H9 (cell line): ENCODE measurements at regions not wholly inside any gene's neighbourhood (a gene's known extent, or its start where the extent isn't known, plus 50 kb on each side); places are given as distances from the start of the nearest gene placed in this dataset.

Experiments used
- DNase-seq: peaks from one replicate; pipeline ENCODE4 v3.0.0-alpha.2; 2017
- H2AFZ ChIP-seq: one replicate; pipeline ENCODE4 v1.6.1; 2013; ENCODE audit warnings: mild to moderate bottlenecking, low read length, control low read depth, moderate library complexity
- H2AK5ac ChIP-seq: 2 replicates; pipeline ENCODE4 v1.6.1; 2013; ENCODE audit warnings: low read length, control low read depth, mixed read lengths; ENCODE audit not compliant: insufficient read length
- H2BK120ac ChIP-seq: one replicate; pipeline ENCODE4 v1.6.1; 2013; ENCODE audit warnings: low read depth, mild to moderate bottlenecking, low read length, control low read depth, inconsistent platforms; ENCODE audit not compliant: poor library complexity, severe bottlenecking
- H2BK12ac ChIP-seq: 2 replicates; pipeline ENCODE4 v1.6.1; 2013; ENCODE audit warnings: low read length, control low read depth, mixed read lengths, low read depth; ENCODE audit not compliant: insufficient read length
- H2BK15ac ChIP-seq: 2 replicates; pipeline ENCODE4 v1.6.1; 2013; ENCODE audit warnings: low read depth, low read length, control low read depth
- H2BK20ac ChIP-seq: one replicate; pipeline ENCODE4 v1.6.1; 2013; ENCODE audit warnings: low read depth, mild to moderate bottlenecking, low read length, control low read depth, inconsistent platforms; ENCODE audit not compliant: poor library complexity, severe bottlenecking
- H2BK5ac ChIP-seq: 2 replicates; pipeline ENCODE4 v1.6.1; 2013; ENCODE audit warnings: low read length, control low read depth, mixed read lengths; ENCODE audit not compliant: insufficient read length
- H3K14ac ChIP-seq: 2 replicates; pipeline ENCODE4 v1.6.1; 2013; ENCODE audit warnings: low read length, control low read depth; ENCODE audit not compliant: insufficient read depth
- H3K18ac ChIP-seq: 2 replicates; pipeline ENCODE4 v1.6.1; 2013; ENCODE audit warnings: low read depth, mild to moderate bottlenecking, mixed read lengths, low read length, control low read depth; ENCODE audit not compliant: insufficient read length
- H3K23ac ChIP-seq: 2 replicates; pipeline ENCODE4 v1.6.1; 2013; ENCODE audit warnings: low read length, control low read depth, mixed read lengths, low read depth; ENCODE audit not compliant: insufficient read length
- H3K23me2 ChIP-seq: 2 replicates; pipeline ENCODE4 v1.6.1; 2013; ENCODE audit warnings: low read depth, mild to moderate bottlenecking, mixed read lengths, low read length, control low read depth; ENCODE audit not compliant: insufficient read length, poor library complexity, severe bottlenecking
- H3K27ac ChIP-seq: 2 replicates; pipeline ENCODE4 v1.5.1; 2013; ENCODE audit warnings: low read length, control low read depth, mixed read lengths, low read depth; ENCODE audit not compliant: insufficient read length
- H3K27me3 ChIP-seq: 2 replicates; pipeline ENCODE4 v1.6.1; 2013; ENCODE audit warnings: low read length, control low read depth, inconsistent platforms; ENCODE audit not compliant: insufficient read depth
- H3K4ac ChIP-seq: 2 replicates; pipeline ENCODE4 v1.6.1; 2013; ENCODE audit warnings: low read depth, mild to moderate bottlenecking, control low read depth, inconsistent platforms, low read length, moderate library complexity
- H3K4me1 ChIP-seq: 2 replicates; pipeline ENCODE4 v1.6.1; 2013; ENCODE audit warnings: low read length, control low read depth, inconsistent platforms; ENCODE audit not compliant: insufficient read depth
- H3K4me2 ChIP-seq: 2 replicates; pipeline ENCODE4 v1.6.1; 2013; ENCODE audit warnings: low read length, control low read depth, mixed read lengths; ENCODE audit not compliant: insufficient read length, insufficient read depth
- H3K56ac ChIP-seq: 2 replicates; pipeline ENCODE4 v1.6.1; 2013; ENCODE audit warnings: low read depth, mild to moderate bottlenecking, mixed read lengths, low read length, control low read depth; ENCODE audit not compliant: insufficient read length
- H3K79me1 ChIP-seq: 2 replicates; pipeline ENCODE4 v1.6.1; 2013; ENCODE audit warnings: low read depth, mild to moderate bottlenecking, moderate library complexity, low read length, control low read depth, inconsistent platforms; ENCODE audit not compliant: insufficient read depth, poor library complexity, severe bottlenecking
- H3K79me2 ChIP-seq: 2 replicates; pipeline ENCODE4 v1.6.1; 2013; ENCODE audit warnings: low read length, control low read depth, inconsistent platforms; ENCODE audit not compliant: insufficient read depth
- H3K9ac ChIP-seq: 2 replicates; pipeline ENCODE4 v1.6.1; 2013; ENCODE audit warnings: low read length, control low read depth, mixed read lengths; ENCODE audit not compliant: insufficient read length; ENCODE audit errors: extremely low read depth
- H3K9me3 ChIP-seq: one replicate; pipeline ENCODE4 v1.6.1; 2013; ENCODE audit warnings: low read depth, low read length, inconsistent platforms; ENCODE audit not compliant: control insufficient read depth
- H3T11ph ChIP-seq: one replicate; pipeline ENCODE4 v1.6.1; 2013; ENCODE audit warnings: mild to moderate bottlenecking, low read length, control low read depth, inconsistent platforms
- H4K20me1 ChIP-seq: one replicate; pipeline ENCODE4 v1.6.1; 2013; ENCODE audit not compliant: control insufficient read depth, insufficient read length, insufficient read depth
- H4K5ac ChIP-seq: 2 replicates; pipeline ENCODE4 v1.6.1; 2013; ENCODE audit warnings: low read depth, mild to moderate bottlenecking, mixed read lengths, low read length, control low read depth; ENCODE audit not compliant: insufficient read length
- H4K8ac ChIP-seq: replicated peaks from 2 replicates; pipeline ENCODE4 v1.6.1; 2013; ENCODE audit warnings: low read length, control low read depth, mixed read lengths, low read depth; ENCODE audit not compliant: insufficient read length
- H4K91ac ChIP-seq: 2 replicates; pipeline ENCODE4 v1.6.1; 2013; ENCODE audit warnings: low read depth, mild to moderate bottlenecking, moderate library complexity, mixed read lengths, low read length, control low read depth; ENCODE audit not compliant: insufficient read length
- H3K27ac Mint-ChIP-seq, 3 experiments: 2 replicates in 2 of 3; 3 replicates in 1 of 3; pipeline ENCODE4 v1.8.0; 2020 to 2021; ENCODE audit warnings: mixed read lengths in 3 of 3, mild to moderate bottlenecking in 1 of 3, moderate library complexity in 1 of 3
- H3K27me3 Mint-ChIP-seq: 2 replicates; pipeline ENCODE4 v1.8.0; 2021; ENCODE audit warnings: low read depth, mild to moderate bottlenecking, moderate library complexity, mixed read lengths
- H3K36me3 Mint-ChIP-seq, 3 experiments: 2 replicates in 2 of 3; 3 replicates in 1 of 3; pipeline ENCODE4 v1.8.0; 2020 to 2021; ENCODE audit warnings: low read depth in 3 of 3, mixed read lengths in 3 of 3; ENCODE audit not compliant: insufficient read depth in 1 of 3
- H3K4me1 Mint-ChIP-seq, 2 experiments: 2 replicates each; pipeline ENCODE4 v1.8.0; 2020; ENCODE audit warnings: mixed read lengths in 2 of 2
- H3K4me3 Mint-ChIP-seq, 2 experiments: 2 replicates in 1 of 2; 3 replicates in 1 of 2; pipeline ENCODE4 v1.8.0; 2020 to 2021; ENCODE audit warnings: mild to moderate bottlenecking in 2 of 2, mixed read lengths in 2 of 2, moderate library complexity in 1 of 2
- H3K9me3 Mint-ChIP-seq, 2 experiments: 2 replicates in 1 of 2; 3 replicates in 1 of 2; pipeline ENCODE4 v1.8.0; 2020; ENCODE audit warnings: mild to moderate bottlenecking in 2 of 2, mixed read lengths in 2 of 2, moderate library complexity in 1 of 2
- CTCF ChIP-seq: fragments of 200-600 bp; sonication (generic); conservative IDR thresholded peaks from 3 replicates; pipeline ENCODE4 v1.8.0; 2021; ENCODE audit warnings: antibody characterized with exemption, mild to moderate bottlenecking
- WGBS: extraction: QIAGEN DNeasy Blood & Tissue Kit; methylation state at CpG from one replicate; pipeline ENCODE4 v1.1.7; 2013; ENCODE audit warnings: missing lambda C conversion rate, low lambda C conversion rate, mixed read lengths; ENCODE audit not compliant: insufficient read length; ENCODE audit errors: extremely low coverage; 5-methylcytosine and 5-hydroxymethylcytosine counted together

- H4K8ac ChIP-seq = no peak overlapping the region
- H3K9me3 ChIP-seq = no peaks in the 10 kb centered on the region
- no peak overlapping the region for H3K18ac ChIP-seq
- no peak overlapping the region for H3K9ac ChIP-seq
- H4K20me1 ChIP-seq = no peaks in the 10 kb centered on the region
- no peak overlapping the region for H3K56ac ChIP-seq
- H3K27ac ChIP-seq = peak overlapping the region; percentile 18
- H3K14ac ChIP-seq = no peak overlapping the region
- no peak overlapping the region for H2AK5ac ChIP-seq
- H3K27me3 Mint-ChIP-seq = no peaks in the 10 kb centered on the region
- H2BK120ac ChIP-seq = no peak overlapping the region
- no peaks in the 10 kb centered on the region for H3K79me2 ChIP-seq
- H2BK20ac ChIP-seq = no peak overlapping the region
- peak overlapping the region; percentile 31 for H3K4me2 ChIP-seq
- H3K23ac ChIP-seq = no peak overlapping the region
- H3K36me3 Mint-ChIP-seq = peaks cover 0 to 4% (median 0%) of the 10 kb centered on the region in 3 experiments; a peak in 1 of 7 replicates
- peak overlapping the region; percentile 6 to 46; a peak in 3 of 5 replicates for H3K4me3 Mint-ChIP-seq
- peak; percentile 82 for DNase-seq
- no peak overlapping the region for H4K5ac ChIP-seq
- no peak overlapping the region for H2BK15ac ChIP-seq
- no peak overlapping the region for H2AFZ ChIP-seq
- WGBS = no CpG with 5 or more reads among the region's 8 CpGs
- H2BK5ac ChIP-seq = no peak overlapping the region
- TF ChIP-seq CTCF = no peak
- H3K79me1 ChIP-seq = no peaks in the 10 kb centered on the region
- H3K4me1 ChIP-seq = no peaks in the 10 kb centered on the region; the same call in 1 of the 2 replicates
- H4K91ac ChIP-seq = no peak overlapping the region
- no peaks in the 10 kb centered on the region for H3K27me3 ChIP-seq
- no peak overlapping the region for H3K4ac ChIP-seq
- H3K27ac Mint-ChIP-seq = peak overlapping the region; percentile 92 to 97 (median 94)
- H3K9me3 Mint-ChIP-seq = peaks cover 0 to 4% of the 10 kb centered on the region in 2 experiments; a peak in 1 of 5 replicates
- peaks cover 51 to 56% of the 10 kb centered on the region in 2 experiments for H3K4me1 Mint-ChIP-seq
- no peaks in the 10 kb centered on the region for H3K23me2 ChIP-seq
- H3T11ph ChIP-seq = no peak overlapping the region
- H2BK12ac ChIP-seq = no peak overlapping the region
Observed at GRCh38 chr16:6558126-6558525, 774.5 kb upstream of the RBFOX1 start.
